Large intestine (tissue), 3 donors: ENCODE measurements at regions not wholly inside any gene's neighbourhood (a gene's known extent, or its start where the extent isn't known, plus 50 kb on each side); places are given as distances from the start of the nearest gene placed in this dataset.
A peak's percentile ranks its signal among the peaks of the same experiment; 100 is the strongest.
"Not testable (repeated sequence)": the region's sequence is repeated elsewhere in the genome, so short reads cannot be mapped to it uniquely, and the experiment has no call there.

ENCODE experiments used
- DNase-seq, 2 donors: peaks; one replicate each; pipeline versions ENCODE4 v3.0.0 to v3.0.0-alpha.2; 2013
- H3K27ac ChIP-seq: one replicate; pipeline ENCODE4 v1.5.1; 2013; ENCODE audit warnings: low read length
- H3K27me3 ChIP-seq: 2 replicates; pipeline ENCODE4 v1.6.1; 2013; ENCODE audit warnings: low read length; ENCODE audit not compliant: control insufficient read depth, insufficient read depth
- H3K36me3 ChIP-seq: 2 replicates; pipeline ENCODE4 v1.6.1; 2013; ENCODE audit warnings: low read length; ENCODE audit not compliant: control insufficient read depth, insufficient read depth
- H3K4me1 ChIP-seq: one replicate; pipeline ENCODE4 v1.6.1; 2013; ENCODE audit warnings: low read length; ENCODE audit not compliant: control insufficient read depth, insufficient read depth
- H3K4me3 ChIP-seq: one replicate; pipeline ENCODE4 v1.5.1; 2013; ENCODE audit warnings: low read length
- H3K9me3 ChIP-seq: one replicate; pipeline ENCODE4 v1.6.1; 2013; ENCODE audit warnings: mild to moderate bottlenecking, low read depth, low read length, moderate library complexity; ENCODE audit not compliant: control insufficient read depth
- WGBS: methylation state at CpG from one replicate; pipeline ENCODE4 v1.1.5; 2013; ENCODE audit warnings: low lambda C conversion rate; ENCODE audit not compliant: insufficient coverage; 5-methylcytosine and 5-hydroxymethylcytosine counted together

GRCh38 chr9:41075671-41076070, 52.8 kb downstream of the FOXD4L6 start:
- not testable (repeated sequence) for H3K27ac ChIP-seq, H3K4me1 ChIP-seq, DNase-seq, H3K4me3 ChIP-seq, H3K36me3 ChIP-seq, H3K9me3 ChIP-seq
- WGBS, result no CpG with 5 or more reads among the region's 1 CpG
- peaks cover 24% of the 10 kb centered on the region for H3K27me3 ChIP-seq

GRCh38 chr9:41074356-41074942, 54.0 kb downstream of the FOXD4L6 start:
- not testable (repeated sequence) for H3K36me3 ChIP-seq, H3K4me1 ChIP-seq, H3K9me3 ChIP-seq, H3K27ac ChIP-seq
- WGBS, result no CpG with 5 or more reads among the region's 63 CpGs
- peak overlapping the region; percentile 48 for H3K4me3 ChIP-seq
- peak; percentile 5 to 41 for DNase-seq
- H3K27me3 ChIP-seq, result peaks cover 24% of the 10 kb centered on the region

GRCh38 chr9:41073471-41074243, 54.8 kb downstream of the FOXD4L6 start:
- not testable (repeated sequence) for H3K36me3 ChIP-seq, H3K27ac ChIP-seq, H3K9me3 ChIP-seq, H3K4me1 ChIP-seq, DNase-seq
- Histone ChIP-seq H3K27me3 (peaks cover 24% of the 10 kb centered on the region), H3K4me3 (peak overlapping the region; percentile 10)
- no CpG with 5 or more reads among the region's 39 CpGs for WGBS

GRCh38 chr9:41064125-41064795, 64.2 kb downstream of the FOXD4L6 start:
- H3K27ac ChIP-seq, H3K27me3 ChIP-seq, H3K4me3 ChIP-seq, H3K9me3 ChIP-seq, H3K4me1 ChIP-seq, H3K36me3 ChIP-seq: not testable (repeated sequence)
- DNase-seq, result peak in 1 of 2 donors; percentile 10
- no CpG with 5 or more reads among the region's 8 CpGs for WGBS

GRCh38 chr9:41063243-41063642, 65.2 kb downstream of the FOXD4L6 start:
- WGBS, result no CpG with 5 or more reads among the region's 5 CpGs
- H3K4me1 ChIP-seq, H3K4me3 ChIP-seq: not testable (repeated sequence)

GRCh38 chr9:41059603-41060002, 68.9 kb downstream of the FOXD4L6 start:
- not testable (repeated sequence) for H3K27me3 ChIP-seq, H3K36me3 ChIP-seq, H3K27ac ChIP-seq, H3K9me3 ChIP-seq, H3K4me3 ChIP-seq, H3K4me1 ChIP-seq, DNase-seq
- no CpG with 5 or more reads among the region's 1 CpG for WGBS

More at GRCh38 chr9:41063243-41063642, 65.2 kb downstream of the FOXD4L6 start:
- not testable (repeated sequence) for H3K27me3 ChIP-seq, H3K27ac ChIP-seq, H3K9me3 ChIP-seq, H3K36me3 ChIP-seq, DNase-seq

- H3K4me3 ChIP-seq, H3K4me1 ChIP-seq, DNase-seq, H3K27ac ChIP-seq, H3K36me3 ChIP-seq, H3K27me3 ChIP-seq, H3K9me3 ChIP-seq: not testable (repeated sequence)
- WGBS, result no CpG with 5 or more reads among the region's 4 CpGs
Observed at GRCh38 chr9:41053666-41054363, 74.7 kb downstream of the FOXD4L6 start.

GRCh38 chr9:41048672-41049071, 79.8 kb downstream of the FOXD4L6 start:
- not testable (repeated sequence) for H3K9me3 ChIP-seq, DNase-seq, H3K27me3 ChIP-seq, H3K27ac ChIP-seq, H3K36me3 ChIP-seq, H3K4me1 ChIP-seq, H3K4me3 ChIP-seq
- WGBS, result no CpG with 5 or more reads among the region's 2 CpGs

- H3K27me3 ChIP-seq, DNase-seq, H3K27ac ChIP-seq, H3K36me3 ChIP-seq, H3K4me3 ChIP-seq, H3K4me1 ChIP-seq, H3K9me3 ChIP-seq: not testable (repeated sequence)
Observed at GRCh38 chr9:41047792-41048191, 80.7 kb downstream of the FOXD4L6 start.

- no CpG with 5 or more reads among the region's 2 CpGs for WGBS
- H3K4me1 ChIP-seq, DNase-seq, H3K4me3 ChIP-seq, H3K27ac ChIP-seq, H3K36me3 ChIP-seq, H3K9me3 ChIP-seq, H3K27me3 ChIP-seq: not testable (repeated sequence)
Observed at GRCh38 chr9:41044930-41045329, 83.6 kb downstream of the FOXD4L6 start.
